ENCODE measurements at regions not wholly inside any gene's neighbourhood (a gene's known extent, or its start where the extent isn't known, plus 50 kb on each side); places are given as distances from the start of the nearest gene placed in this dataset.
"Not testable (repeated sequence)": the region's sequence is repeated elsewhere in the genome, so short reads cannot be mapped to it uniquely, and the experiment has no call there.

DNA sequence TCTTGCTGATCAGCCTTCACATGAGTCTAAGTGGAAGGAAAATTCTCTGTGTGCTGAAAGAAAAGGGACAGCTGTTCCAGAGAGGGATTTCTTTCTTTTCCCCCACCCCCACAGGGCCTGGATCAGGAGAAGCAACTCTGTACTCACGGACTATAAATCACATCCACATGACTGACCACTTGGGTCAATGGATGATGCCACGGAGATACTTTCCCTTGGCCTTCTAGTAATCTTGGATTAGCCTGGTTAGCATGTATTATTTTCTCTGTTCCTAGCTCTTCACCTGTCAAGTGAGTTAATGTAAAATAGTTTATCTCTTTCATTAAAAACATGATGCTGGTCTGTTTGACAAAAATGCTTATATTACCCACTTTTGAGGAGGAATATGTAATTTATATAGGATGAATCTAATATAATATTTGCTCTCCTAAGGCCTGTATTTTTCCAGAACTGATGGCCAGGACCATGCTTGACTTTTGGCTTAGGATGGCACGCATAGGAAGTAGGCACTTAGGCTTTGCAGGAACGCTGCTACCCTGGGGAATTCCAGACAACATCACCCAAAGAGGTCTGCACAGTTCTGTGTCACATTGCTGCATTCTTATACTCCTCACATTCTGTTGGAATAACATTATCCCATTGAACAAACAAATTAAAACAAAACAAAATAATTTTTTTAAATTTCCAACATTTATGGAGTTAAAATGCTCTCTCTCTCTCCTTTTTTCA, 892.1 kb downstream of the TLE1 start:
- DNase-seq, result no peak

GRCh38 chr9:80796632-80797031, 892.7 kb downstream of the TLE1 start:
- DNase-seq, result no peak

- no peak for DNase-seq
Measured at GRCh38 chr9:80794197-80794596, 895.1 kb downstream of the TLE1 start.

GRCh38 chr9:80793706-80794105, 895.6 kb downstream of the TLE1 start:
- no peak for DNase-seq

DNA sequence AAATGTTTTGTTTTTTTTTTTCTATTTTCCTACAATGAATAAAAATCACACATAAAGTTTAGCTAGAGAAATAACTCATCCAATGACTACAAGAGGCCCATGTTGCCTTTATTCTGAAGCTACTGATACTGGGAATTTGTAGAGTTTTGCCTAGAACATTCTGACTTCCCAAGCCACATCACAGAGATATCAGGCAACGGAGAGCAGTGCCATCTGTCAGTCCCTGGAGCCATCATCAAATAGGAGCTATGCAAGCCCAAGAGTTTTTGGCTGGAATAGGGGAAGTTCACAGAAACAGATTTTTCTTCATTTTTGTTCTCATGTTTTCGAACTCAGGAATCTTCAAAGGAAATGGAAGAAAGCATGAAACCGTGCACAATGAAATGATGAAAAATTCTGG, 896.6 kb downstream of the TLE1 start:
- no peak for DNase-seq

DNA sequence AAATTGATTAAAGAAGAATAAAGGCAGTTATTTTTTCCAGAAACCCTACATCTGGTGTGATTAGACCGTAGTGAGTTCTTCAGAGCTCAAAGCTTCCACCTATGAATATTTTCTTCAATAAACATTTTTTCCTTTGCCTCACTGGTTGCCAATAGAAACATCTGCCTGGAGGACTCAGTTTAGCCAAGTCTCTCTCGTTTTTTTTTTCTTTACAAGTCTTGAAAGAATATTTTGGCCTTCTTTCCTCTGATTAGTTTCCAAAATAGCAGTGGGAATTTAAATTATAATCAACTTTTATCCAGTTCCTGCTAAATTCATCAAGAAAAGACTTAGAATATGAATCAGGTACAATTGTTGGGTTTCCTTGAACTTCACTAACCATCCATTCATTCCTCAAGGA, 897.5 kb downstream of the TLE1 start:
- no peak for DNase-seq

DNA sequence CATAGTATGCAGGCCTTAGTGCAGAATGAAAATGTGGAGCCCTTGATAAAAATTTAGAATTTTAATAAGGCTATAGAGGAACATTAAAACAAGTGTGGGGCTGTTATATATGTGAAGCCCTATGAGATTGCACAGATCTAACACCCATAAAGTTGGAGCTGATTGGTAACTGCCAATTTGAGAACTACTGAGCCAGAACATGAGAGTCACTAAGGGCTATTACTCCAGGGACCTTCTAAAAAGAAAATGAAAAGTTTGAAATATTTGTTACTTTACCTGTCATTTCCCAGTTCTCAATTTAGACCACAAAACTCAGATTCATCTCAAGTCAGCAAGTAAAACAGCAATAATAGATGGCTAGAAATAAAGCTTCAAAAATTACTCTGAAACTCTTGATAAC, 898.6 kb downstream of the TLE1 start:
- DNase-seq, result no peak

DNA sequence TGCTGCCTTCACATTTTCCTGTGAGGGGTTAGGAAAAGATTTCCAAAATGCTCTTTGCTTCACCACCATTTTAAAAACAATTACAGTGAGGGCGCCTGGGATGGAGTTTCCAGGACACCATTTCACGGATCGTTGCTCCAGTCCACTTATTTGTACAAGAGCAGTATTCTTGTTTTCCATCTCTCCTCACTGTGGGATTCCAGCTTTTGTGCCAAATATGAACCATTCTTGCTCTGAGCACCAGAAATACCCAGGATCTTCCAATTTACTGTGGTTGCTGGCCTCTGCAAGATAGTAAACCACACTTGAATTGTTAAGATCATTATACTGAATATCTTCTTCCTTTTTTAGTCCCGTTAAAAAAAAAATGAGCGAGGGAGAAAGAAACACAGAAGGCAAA, 899.5 kb downstream of the TLE1 start:
- DNase-seq, result no peak

- no peak for DNase-seq
Measured at GRCh38 chr9:80787636-80788035, 901.7 kb downstream of the TLE1 start.

DNA sequence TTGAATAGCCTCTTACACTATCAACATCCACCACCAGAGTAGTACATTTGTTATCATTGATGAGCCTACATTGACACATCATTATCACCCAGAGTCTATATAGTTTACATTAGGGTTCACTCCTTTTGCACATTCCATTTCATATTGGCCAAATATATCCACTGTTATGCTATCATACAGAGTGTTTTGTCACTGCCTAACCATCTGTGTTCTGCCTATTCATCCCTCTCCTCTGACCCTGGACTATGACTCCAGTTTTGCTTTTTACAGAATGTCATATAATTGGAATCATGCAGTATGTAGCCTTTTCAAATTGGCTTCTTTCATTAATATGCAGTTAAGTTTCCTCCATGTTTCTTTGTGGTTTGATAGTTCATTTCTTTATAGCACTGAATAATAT, 904.7 kb downstream of the TLE1 start:
- DNase-seq, result no peak

GRCh38 chr9:80775971-80776370, 913.4 kb downstream of the TLE1 start:
- no peak for DNase-seq

DNA sequence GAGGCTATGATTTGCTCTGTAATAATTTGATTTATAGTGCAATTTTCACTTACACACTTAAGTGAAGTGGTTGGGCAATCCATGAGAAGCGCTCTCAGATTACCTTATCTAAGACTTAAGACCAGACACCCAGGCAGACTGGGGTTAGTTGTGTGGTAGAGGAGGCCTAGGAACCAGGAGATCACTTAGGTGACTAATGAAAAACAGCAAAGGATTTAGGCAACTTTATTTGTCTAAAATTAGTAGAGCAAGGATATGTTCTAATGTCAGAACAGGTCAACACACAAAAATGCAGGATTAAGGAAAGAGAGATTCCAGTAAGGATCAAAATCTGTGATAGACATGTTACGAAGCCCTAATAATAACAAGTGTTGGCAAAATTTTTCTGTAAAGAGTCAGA, 913.8 kb downstream of the TLE1 start:
- no peak for DNase-seq

DNA sequence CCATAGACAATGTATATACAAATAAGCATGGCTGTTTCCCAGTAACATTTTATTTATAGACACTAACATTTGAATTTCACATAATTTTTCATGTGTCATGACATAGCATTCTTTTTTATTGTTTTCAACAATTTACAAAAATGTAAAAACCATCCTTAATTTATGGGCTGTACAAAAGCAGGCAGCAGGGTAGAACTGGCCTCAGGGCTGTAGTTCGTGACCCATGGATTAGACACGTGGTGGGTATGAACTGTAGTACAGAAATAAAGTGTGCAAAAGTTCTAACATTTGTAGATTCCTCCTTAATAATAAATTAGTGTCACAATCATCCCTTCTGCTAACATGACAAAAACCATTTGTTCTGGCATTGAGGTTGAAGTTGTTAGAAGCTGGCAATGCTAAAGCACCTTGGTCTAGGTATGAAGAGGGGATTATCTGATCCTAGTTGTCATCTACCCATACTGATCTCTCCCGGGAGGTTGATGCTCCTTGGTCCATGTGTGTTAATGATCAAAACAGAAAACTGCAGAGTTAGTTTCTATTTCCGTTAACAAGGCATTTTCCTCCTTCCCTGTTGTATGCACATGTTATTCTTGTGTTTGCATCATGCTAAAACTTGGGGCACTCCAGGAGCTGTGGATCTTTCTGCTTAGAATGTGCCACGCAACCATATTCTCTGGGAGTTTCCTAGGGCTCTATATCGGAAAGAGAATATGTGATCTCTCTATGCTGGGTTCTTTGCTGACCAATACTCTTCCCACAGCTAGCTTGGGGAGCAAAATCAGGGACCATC, 917.6 kb downstream of the TLE1 start:
- no peak for DNase-seq

GRCh38 chr9:80763536-80763935, 925.8 kb downstream of the TLE1 start:
- DNase-seq, result no peak

DNA sequence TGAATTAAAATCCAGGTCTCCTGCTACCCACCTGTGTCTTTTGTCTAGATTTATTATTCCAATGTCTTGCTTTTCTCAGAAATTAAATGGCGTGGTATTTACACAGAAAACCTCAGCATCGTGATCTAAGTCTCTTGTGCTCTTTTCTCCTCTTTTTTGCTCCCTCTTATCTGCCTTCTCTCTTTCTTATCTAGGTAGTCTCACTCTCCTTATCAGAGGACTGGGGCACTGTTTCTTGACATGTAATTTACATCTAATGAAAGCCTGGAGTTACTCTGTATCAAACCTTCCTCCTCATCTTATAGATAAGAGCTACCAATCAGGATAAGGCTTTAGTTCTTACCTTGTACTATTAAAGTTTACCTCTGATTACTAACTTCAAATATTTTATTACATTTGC, 933.8 kb downstream of the TLE1 start:
- DNase-seq, result no peak

DNA sequence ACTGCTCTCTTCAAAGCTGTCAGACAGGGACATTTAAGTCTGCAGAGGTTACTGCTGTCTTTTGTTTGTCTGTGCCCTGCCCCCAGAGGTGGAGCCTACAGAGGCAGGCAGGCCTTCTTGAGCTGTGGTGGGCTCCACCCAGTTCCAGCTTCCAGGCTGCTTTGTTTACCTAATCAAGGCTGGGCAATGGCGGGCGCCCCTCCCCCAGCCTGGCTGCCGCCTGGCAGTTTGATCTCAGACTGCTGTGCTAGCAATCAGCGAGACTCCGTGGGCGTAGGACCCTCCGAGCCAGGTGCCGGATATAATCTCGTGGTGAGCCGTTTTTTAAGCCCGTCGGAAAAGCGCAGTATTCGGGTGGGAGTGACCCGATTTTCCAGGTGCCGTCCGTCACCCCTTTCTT, 942.3 kb downstream of the TLE1 start:
- DNase-seq, result not testable (repeated sequence)

GRCh38 chr9:80732506-80732905, 956.8 kb downstream of the TLE1 start:
- no peak for DNase-seq

GRCh38 chr9:80720579-80720978, 968.8 kb downstream of the TLE1 start:
- no peak for DNase-seq

- no peak for DNase-seq
Measured at GRCh38 chr9:80707120-80707519, 982.2 kb downstream of the TLE1 start.

GRCh38 chr9:80701061-80701460, 988.3 kb downstream of the TLE1 start:
- no peak for DNase-seq

- no peak for DNase-seq
Measured at GRCh38 chr9:80699511-80699998, 989.8 kb downstream of the TLE1 start.

DNA sequence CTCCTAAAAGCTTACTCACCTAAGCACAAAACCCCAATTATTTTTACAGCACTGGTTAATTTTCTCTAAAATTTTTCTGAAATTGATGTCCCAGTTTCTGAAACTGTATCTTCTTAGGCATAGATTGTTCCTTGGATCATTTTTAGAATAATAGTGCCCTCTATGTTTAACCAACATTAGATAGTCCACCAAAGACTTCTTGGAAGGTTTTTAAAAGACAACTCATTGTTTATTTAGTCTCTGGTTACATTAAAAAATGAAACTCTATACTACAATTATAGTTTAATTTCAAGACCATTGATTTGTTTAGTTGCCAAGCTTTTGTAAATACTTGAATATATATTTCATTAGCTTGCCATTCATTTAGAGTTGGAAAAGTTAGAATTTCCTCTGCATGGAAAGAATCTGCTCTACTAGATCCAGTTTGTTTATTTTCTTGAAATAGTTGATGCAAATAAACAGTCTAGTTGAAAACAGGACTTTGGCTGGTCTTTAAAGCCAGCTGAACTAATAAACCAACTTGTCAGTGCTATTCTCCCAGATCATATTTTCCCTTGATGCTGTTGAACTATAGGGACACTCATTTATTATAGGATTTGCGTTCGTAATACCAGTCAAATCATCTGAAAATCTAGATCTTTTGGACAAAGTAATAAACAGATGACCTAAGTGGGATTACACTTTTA, 990.5 kb downstream of the TLE1 start:
- DNase-seq, result no peak

GRCh38 chr9:80692751-80693150, 996.6 kb downstream of the TLE1 start:
- no peak for DNase-seq

DNA sequence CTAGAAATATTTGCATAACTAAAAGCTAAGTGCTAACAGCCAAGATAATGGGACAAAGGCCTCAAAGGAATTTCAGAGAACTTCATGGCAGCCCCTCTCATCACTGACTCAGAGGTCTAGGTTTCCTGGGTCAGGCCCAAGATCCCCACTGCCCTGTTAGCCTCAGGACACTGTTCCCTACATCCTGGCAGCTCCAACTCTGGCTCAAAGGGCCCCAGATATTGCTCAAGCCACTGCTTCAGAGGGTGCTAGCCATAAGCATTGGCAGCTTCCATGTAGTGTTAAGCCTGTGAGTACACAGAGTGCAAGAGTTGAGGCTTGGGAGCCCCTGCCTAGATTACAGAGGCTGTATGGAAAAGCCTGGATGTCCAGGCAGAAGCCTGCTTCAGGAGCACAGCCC, 998.1 kb downstream of the TLE1 start:
- DNase-seq, result no peak
